ENCODE measurements at regions not wholly inside any gene's neighbourhood (a gene's known extent, or its start where the extent isn't known, plus 50 kb on each side); places are given as distances from the start of the nearest gene placed in this dataset.
"Not testable (repeated sequence)": the region's sequence is repeated elsewhere in the genome, so short reads cannot be mapped to it uniquely, and the experiment has no call there.

GRCh38 chr6:167690931-167691330 is 135.8 kb upstream of the AFDN start:
- DNase-seq = no peak

GRCh38 chr6:167691533-167692312 is 135.0 kb upstream of the AFDN start:
- DNase-seq = no peak

- not testable (repeated sequence) for DNase-seq
These were observed 133.2 kb upstream of the AFDN start for GRCh38 chr6:167693478-167693877.

GRCh38 chr6:167695831-167696230 is 130.9 kb upstream of the AFDN start:
- no peak for DNase-seq

GRCh38 chr6:167696296-167696695 is 130.4 kb upstream of the AFDN start:
- no peak for DNase-seq

- no peak for DNase-seq
These were observed 129.4 kb upstream of the AFDN start for GRCh38 chr6:167697316-167697715.

- DNase-seq = no peak
These were observed 128.2 kb upstream of the AFDN start for GRCh38 chr6:167698540-167698939.

- peak; percentile 68 to 74 for DNase-seq
These were observed 127.4 kb upstream of the AFDN start for GRCh38 chr6:167699141-167699931.

- DNase-seq = no peak
These were observed 126.5 kb upstream of the AFDN start for GRCh38 chr6:167700199-167700598.

- no peak for DNase-seq
These were observed 125.7 kb upstream of the AFDN start for GRCh38 chr6:167701010-167701409.

- DNase-seq = no peak
These were observed 124.4 kb upstream of the AFDN start for GRCh38 chr6:167702241-167702827.

GRCh38 chr6:167703347-167703746 is 123.4 kb upstream of the AFDN start:
- DNase-seq = no peak

GRCh38 chr6:167703781-167704180 is 122.9 kb upstream of the AFDN start:
- no peak for DNase-seq

- DNase-seq = no peak
These were observed 122.3 kb upstream of the AFDN start for GRCh38 chr6:167704396-167704901.

- DNase-seq = no peak
These were observed 121.4 kb upstream of the AFDN start for GRCh38 chr6:167705211-167705750.

- peak; percentile 70 to 75 for DNase-seq
These were observed 120.2 kb upstream of the AFDN start for GRCh38 chr6:167706313-167707109.

- no peak for DNase-seq
These were observed 118.8 kb upstream of the AFDN start for GRCh38 chr6:167707686-167708500.

GRCh38 chr6:167708501-167709094 is 118.1 kb upstream of the AFDN start:
- no peak for DNase-seq

- no peak for DNase-seq
These were observed 117.5 kb upstream of the AFDN start for GRCh38 chr6:167709196-167709595.

- not testable (repeated sequence) for DNase-seq
These were observed 116.9 kb upstream of the AFDN start for GRCh38 chr6:167709776-167710336.
